Large intestine (tissue), 3 donors: ENCODE measurements at regions not wholly inside any gene's neighbourhood (a gene's known extent, or its start where the extent isn't known, plus 50 kb on each side); places are given as distances from the start of the nearest gene placed in this dataset.

Experiments used
- DNase-seq, 2 donors: peaks; one replicate each; pipeline versions ENCODE4 v3.0.0 to v3.0.0-alpha.2; 2013
- H3K27ac ChIP-seq: one replicate; pipeline ENCODE4 v1.5.1; 2013; ENCODE audit warnings: low read length
- H3K27me3 ChIP-seq: 2 replicates; pipeline ENCODE4 v1.6.1; 2013; ENCODE audit warnings: low read length; ENCODE audit not compliant: control insufficient read depth, insufficient read depth
- H3K36me3 ChIP-seq: 2 replicates; pipeline ENCODE4 v1.6.1; 2013; ENCODE audit warnings: low read length; ENCODE audit not compliant: control insufficient read depth, insufficient read depth
- H3K4me1 ChIP-seq: one replicate; pipeline ENCODE4 v1.6.1; 2013; ENCODE audit warnings: low read length; ENCODE audit not compliant: control insufficient read depth, insufficient read depth
- H3K4me3 ChIP-seq: one replicate; pipeline ENCODE4 v1.5.1; 2013; ENCODE audit warnings: low read length
- H3K9me3 ChIP-seq: one replicate; pipeline ENCODE4 v1.6.1; 2013; ENCODE audit warnings: mild to moderate bottlenecking, low read depth, low read length, moderate library complexity; ENCODE audit not compliant: control insufficient read depth
- WGBS: methylation state at CpG from one replicate; pipeline ENCODE4 v1.1.5; 2013; ENCODE audit warnings: low lambda C conversion rate; ENCODE audit not compliant: insufficient coverage; 5-methylcytosine and 5-hydroxymethylcytosine counted together

DNA sequence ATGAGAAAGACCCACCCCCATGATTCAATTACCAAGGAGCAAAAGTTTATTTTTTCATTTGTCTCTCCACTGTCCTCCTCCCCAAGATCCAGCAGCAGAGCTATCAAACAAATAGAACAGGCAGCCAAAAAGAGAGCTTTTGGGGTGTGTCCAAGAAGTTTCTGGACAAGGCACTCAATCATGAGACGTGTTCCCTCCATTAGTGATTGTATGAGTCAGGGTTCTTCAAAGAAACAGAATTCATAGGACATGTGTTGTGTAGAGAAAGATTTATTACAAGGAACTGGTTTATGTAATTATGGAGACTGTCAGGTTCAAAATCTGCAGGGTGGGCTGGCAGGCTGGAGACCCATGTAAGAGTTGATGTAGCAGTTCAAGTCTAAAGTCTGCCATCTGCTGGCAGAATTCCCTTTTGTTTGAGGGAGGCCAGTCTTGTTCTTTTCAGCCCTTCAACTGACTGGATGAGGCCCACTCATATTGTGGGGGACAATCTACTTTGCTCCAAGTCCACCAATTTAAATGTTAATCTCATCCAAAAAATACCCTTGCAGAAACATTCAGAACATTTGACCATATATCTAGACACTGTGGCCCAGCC is 248.1 kb upstream of the OPRM1 start:
- no peak for DNase-seq
- WGBS = no CpG with 5 or more reads among the region's 1 CpG
- H3K9me3 ChIP-seq = no peaks in the 10 kb centered on the region

DNA sequence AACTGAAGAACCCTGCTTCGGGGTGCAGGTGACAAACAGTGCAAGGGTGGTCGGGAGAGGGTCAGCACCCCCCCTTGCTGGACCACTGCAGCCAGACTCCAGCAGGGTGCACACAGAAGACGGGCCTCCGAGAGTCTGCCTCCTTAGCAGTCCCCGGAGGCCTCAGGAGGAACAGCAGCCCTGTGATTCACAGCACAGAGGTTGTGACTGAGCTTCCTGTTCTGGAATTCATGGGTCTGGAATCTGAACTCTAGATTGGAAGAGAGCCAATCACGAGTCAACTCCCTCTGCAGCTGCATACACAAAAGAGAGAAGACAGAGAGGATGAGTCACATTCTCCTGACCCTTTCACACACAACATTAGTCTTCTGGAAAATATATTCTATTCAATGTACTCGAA is 249.0 kb upstream of the OPRM1 start:
- no peaks in the 10 kb centered on the region for H3K9me3 ChIP-seq
- no peak overlapping the region for H3K4me3 ChIP-seq
- no peaks in the 10 kb centered on the region for H3K36me3 ChIP-seq
- no peak overlapping the region for H3K27ac ChIP-seq
- no peaks in the 10 kb centered on the region for H3K27me3 ChIP-seq
- WGBS = 100% methylated on average over 1 of the region's 7 CpGs
- peak; percentile 27 to 53 for DNase-seq
- H3K4me1 ChIP-seq = peaks cover 5% of the 10 kb centered on the region

More for the DNA sequence above, 248.1 kb upstream of the OPRM1 start:
- H3K27me3 ChIP-seq = no peaks in the 10 kb centered on the region
- H3K4me3 ChIP-seq = no peak overlapping the region
- no peak overlapping the region for H3K27ac ChIP-seq
- peaks cover 5% of the 10 kb centered on the region for H3K4me1 ChIP-seq
- no peaks in the 10 kb centered on the region for H3K36me3 ChIP-seq

DNA sequence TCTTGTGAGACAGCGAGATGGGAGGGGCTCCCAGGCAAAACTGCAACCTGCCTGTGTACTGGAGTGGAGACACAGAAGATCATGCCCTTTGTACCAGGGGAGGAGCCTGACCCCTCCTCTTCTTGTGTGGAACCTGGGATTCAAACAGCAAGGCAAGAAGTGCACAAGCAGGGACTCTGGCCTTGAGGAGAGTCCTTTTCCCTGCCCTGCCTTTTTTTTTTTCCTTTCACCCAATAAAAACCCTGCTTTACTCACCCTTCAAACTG is 251.8 kb upstream of the OPRM1 start:
- no peaks in the 10 kb centered on the region for H3K36me3 ChIP-seq
- peak overlapping the region; percentile 85 for H3K27ac ChIP-seq
- H3K4me1 ChIP-seq = peaks cover 5% of the 10 kb centered on the region
- H3K27me3 ChIP-seq = no peaks in the 10 kb centered on the region
- H3K9me3 ChIP-seq = no peaks in the 10 kb centered on the region
- DNase-seq = peak; percentile 91 to 96
- no CpG with 5 or more reads among the region's 1 CpG for WGBS
- no peak overlapping the region for H3K4me3 ChIP-seq

DNA sequence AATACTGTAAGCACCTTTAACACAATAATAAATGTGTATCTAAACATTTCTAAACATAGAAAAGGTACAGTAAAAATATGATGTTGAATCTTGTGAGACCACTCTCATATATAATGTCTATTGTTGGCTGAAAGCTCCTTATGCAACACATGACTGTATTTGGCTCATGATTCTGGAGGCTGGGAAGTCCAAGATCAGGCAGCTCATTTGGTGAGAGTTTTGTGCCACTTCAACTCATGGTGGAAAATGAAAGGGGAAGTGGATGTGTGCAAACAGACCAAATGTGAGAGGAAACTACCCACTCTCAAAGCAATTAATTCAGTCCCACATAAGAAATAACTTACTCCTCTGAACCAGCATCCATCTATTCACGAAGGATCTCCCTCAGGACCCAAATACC is 257.7 kb upstream of the OPRM1 start:
- no CpG with 5 or more reads among the region's 1 CpG for WGBS
- Histone ChIP-seq H3K36me3 (no peaks in the 10 kb centered on the region), H3K4me3 (no peak overlapping the region), H3K9me3 (no peaks in the 10 kb centered on the region), H3K27ac (no peak overlapping the region), H3K27me3 (no peaks in the 10 kb centered on the region), H3K4me1 (no peaks in the 10 kb centered on the region)
- DNase-seq = no peak

DNA sequence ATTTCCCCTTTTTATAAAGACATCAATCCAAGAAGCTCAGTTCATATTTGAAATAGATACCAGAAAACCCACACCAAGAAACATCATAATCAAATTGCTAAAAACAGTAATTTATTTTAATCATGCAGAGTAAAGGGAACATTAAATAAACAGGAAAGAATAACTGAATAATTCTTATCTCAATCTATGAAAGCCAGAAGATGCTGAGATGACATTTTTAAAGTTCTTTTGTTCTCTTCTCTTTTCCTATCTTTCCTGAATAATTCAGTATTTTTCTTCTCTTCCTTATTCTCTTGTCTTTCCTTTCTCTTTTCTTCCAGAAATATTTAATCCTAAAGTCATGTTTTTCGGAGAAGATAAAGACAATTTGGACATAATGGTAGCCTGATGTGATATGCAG is 259.0 kb upstream of the OPRM1 start:
- H3K27ac ChIP-seq = no peak overlapping the region
- no peaks in the 10 kb centered on the region for H3K36me3 ChIP-seq
- no peak for DNase-seq
- H3K4me1 ChIP-seq = no peaks in the 10 kb centered on the region
- no peaks in the 10 kb centered on the region for H3K9me3 ChIP-seq
- H3K27me3 ChIP-seq = no peaks in the 10 kb centered on the region
- WGBS = 80% methylated on average over 1 of the region's 1 CpG
- no peak overlapping the region for H3K4me3 ChIP-seq

DNA sequence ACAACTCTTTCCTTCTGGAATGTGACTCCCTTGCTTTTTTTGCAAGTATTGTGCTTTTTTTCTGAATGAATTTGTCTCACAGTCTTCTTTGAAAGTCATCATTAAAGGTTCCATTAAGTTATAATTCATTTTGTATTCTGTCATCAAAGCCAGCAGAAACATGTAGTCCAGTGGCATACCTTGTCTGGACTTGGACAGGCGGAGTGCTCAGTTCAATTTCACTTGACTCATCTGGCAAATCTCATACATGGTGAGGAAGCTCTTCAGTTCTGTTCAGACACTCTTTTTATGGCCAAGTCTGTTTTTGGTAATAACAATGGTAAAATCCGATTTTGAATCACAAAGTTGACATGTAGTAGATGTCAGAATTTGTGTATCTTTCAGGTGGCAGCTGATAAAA is 260.8 kb upstream of the OPRM1 start:
- H3K4me1 ChIP-seq = no peaks in the 10 kb centered on the region
- 100% methylated on average over 1 of the region's 2 CpGs for WGBS

DNA sequence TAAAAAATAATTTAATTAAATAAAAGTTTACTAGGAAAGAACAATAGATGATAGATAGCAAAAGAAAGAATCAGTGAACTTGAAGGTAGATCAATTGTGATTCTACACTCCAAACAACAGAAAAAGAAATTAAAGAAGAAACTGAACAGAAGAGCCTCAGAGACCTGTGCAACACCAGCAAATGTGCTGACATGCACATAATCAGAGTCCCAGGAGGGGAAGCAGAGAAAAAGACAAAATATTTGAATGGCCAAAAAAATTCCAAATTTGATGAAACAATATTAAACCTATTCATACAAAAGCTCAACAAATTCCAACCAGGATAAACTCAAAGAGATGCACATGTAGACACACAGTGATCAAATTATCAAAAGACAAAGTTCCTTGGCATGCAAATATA is 267.5 kb upstream of the OPRM1 start:
- H3K27ac ChIP-seq = no peak overlapping the region
- DNase-seq = no peak
- peaks cover 2% of the 10 kb centered on the region for H3K4me1 ChIP-seq

More for the DNA sequence above, 260.8 kb upstream of the OPRM1 start:
- no peaks in the 10 kb centered on the region for H3K9me3 ChIP-seq
- H3K4me3 ChIP-seq = no peak overlapping the region
- no peaks in the 10 kb centered on the region for H3K27me3 ChIP-seq
- DNase-seq = no peak
- no peak overlapping the region for H3K27ac ChIP-seq
- H3K36me3 ChIP-seq = no peaks in the 10 kb centered on the region

DNA sequence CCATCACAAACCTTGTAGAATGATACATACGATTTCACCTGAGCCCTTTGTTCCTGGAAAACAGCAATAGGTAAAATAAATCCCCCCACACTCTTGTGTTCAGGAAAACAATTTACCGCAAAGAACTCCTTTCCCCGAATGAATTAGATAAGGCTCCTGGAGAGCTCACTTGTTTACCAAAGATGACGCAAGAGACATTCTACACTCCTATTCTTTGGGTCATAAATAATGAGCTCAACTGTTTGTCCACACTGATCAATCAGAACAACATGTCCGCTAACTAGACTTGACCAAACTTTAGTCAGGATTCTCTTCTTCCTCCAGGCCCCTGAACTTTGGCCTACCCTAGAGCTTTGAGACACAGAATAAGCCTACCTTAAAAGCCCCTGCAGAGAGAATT is 271.9 kb upstream of the OPRM1 start:
- Histone ChIP-seq H3K4me1 (peaks cover 2% of the 10 kb centered on the region), H3K27me3 (no peaks in the 10 kb centered on the region), H3K4me3 (no peak overlapping the region), H3K36me3 (no peaks in the 10 kb centered on the region), H3K27ac (no peak overlapping the region), H3K9me3 (no peaks in the 10 kb centered on the region)
- peak in 1 of 2 donors; percentile 44 for DNase-seq
- 15% methylated on average over 2 of the region's 5 CpGs for WGBS

More for the DNA sequence above, 267.5 kb upstream of the OPRM1 start:
- no peaks in the 10 kb centered on the region for H3K27me3 ChIP-seq
- H3K4me3 ChIP-seq = no peak overlapping the region
- H3K36me3 ChIP-seq = no peaks in the 10 kb centered on the region
- no peaks in the 10 kb centered on the region for H3K9me3 ChIP-seq

DNA sequence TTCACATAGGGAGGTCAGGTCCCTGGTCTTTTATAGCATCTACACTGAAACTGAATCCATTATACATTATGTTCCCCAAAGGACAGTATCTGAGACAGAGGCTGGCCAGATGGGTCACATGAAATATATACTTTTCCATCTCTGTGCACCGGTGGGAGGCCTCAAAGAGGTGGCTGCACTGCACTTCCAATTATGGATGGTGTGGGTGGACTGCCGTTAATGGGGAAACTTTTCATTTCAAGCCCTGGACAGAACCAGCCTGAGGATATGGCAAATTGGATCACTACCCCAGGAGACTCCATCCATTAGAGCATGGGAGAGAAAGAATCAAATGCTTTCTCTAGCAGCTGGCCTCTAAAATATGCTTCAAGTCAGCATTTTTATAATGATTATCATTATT is 280.5 kb upstream of the OPRM1 start:
- WGBS = no CpG with 5 or more reads among the region's 2 CpGs
- H3K36me3 ChIP-seq = no peaks in the 10 kb centered on the region
- no peaks in the 10 kb centered on the region for H3K27me3 ChIP-seq
- no peaks in the 10 kb centered on the region for H3K9me3 ChIP-seq
- H3K27ac ChIP-seq = no peak overlapping the region
- DNase-seq = no peak
- no peak overlapping the region for H3K4me3 ChIP-seq
- no peaks in the 10 kb centered on the region for H3K4me1 ChIP-seq

DNA sequence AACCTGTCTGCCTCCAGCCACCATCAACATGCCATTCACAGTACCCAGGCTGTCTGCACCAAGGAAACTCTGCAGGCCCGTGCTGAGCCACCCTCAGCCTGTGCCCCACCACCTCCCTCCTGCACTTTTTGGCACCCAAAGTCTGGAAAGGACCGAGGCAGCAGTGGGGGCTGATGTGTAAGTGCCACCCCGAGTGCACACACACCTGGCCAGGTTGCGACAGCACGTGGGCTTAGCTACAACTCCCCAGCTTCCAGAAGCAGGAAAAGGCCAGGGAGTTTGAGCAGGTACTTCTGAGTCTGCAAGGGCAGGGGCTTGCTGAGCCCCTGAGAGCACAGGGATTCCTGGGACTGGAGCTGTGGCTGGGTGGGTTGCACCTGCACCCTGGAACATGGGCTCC is 303.3 kb upstream of the OPRM1 start:
- no peak overlapping the region for H3K27ac ChIP-seq
- H3K4me1 ChIP-seq = no peaks in the 10 kb centered on the region
- no peak for DNase-seq
- no peak overlapping the region for H3K4me3 ChIP-seq
- no peaks in the 10 kb centered on the region for H3K27me3 ChIP-seq
- no CpG with 5 or more reads among the region's 5 CpGs for WGBS
- no peaks in the 10 kb centered on the region for H3K36me3 ChIP-seq
- H3K9me3 ChIP-seq = no peaks in the 10 kb centered on the region

DNA sequence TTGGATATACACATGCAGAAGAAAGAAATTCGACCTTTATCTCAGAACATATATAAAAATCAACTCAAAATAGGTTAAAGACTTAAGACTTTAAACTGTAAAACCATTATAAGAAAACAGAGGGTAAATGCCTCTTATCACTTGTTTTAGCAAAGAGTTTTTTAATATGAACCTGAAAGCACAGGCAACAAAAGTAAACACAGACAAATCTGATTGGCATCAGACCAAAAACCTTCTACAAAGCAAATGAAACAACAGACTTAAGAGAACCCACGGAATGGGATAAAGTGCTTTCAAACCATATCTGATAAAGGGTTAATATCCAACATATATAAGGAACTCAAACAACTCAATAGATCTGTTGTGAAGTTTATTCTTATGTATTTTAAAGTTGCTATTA is 309.9 kb upstream of the OPRM1 start:
- H3K36me3 ChIP-seq = no peaks in the 10 kb centered on the region
- H3K27ac ChIP-seq = no peak overlapping the region
- WGBS = 40% methylated on average over 1 of the region's 2 CpGs
- DNase-seq = peak in 1 of 2 donors; percentile 3
- no peaks in the 10 kb centered on the region for H3K9me3 ChIP-seq
- H3K27me3 ChIP-seq = no peaks in the 10 kb centered on the region
- no peaks in the 10 kb centered on the region for H3K4me1 ChIP-seq
- H3K4me3 ChIP-seq = no peak overlapping the region
